Ovary (tissue), 7 donors: ENCODE measurements at regions not wholly inside any gene's neighbourhood (a gene's known extent, or its start where the extent isn't known, plus 50 kb on each side); places are given as distances from the start of the nearest gene placed in this dataset.

Source experiments
- DNase-seq, 5 donors: peaks; one replicate each; pipeline ENCODE4 v3.0.0-alpha.2; 2019 to 2020
- H3K27ac ChIP-seq, 2 donors: fragments of 200-600 bp; one replicate each; pipeline versions ENCODE4 v1.5.1 to v1.8.0; 2019 to 2022
- H3K27me3 ChIP-seq: fragments of 200-600 bp; one replicate; pipeline ENCODE4 v1.8.0; 2022
- H3K36me3 ChIP-seq: fragments of 200-600 bp; sonication (generic); one replicate; pipeline ENCODE4 v1.5.1; 2019
- H3K4me1 ChIP-seq: one replicate; pipeline ENCODE4 v1.8.1; 2013; ENCODE audit warnings: mild to moderate bottlenecking, moderate library complexity; ENCODE audit not compliant: insufficient read depth
- H3K4me3 ChIP-seq: fragments of 200-600 bp; sonication (generic); one replicate; pipeline ENCODE4 v1.5.1; 2017
- H3K9me3 ChIP-seq, 2 donors: fragments of 200-600 bp in 1 of 2; sonication (generic) in 1 of 2; one replicate each; pipeline versions ENCODE4 v1.5.1 to v1.8.1; 2013 to 2019; ENCODE audit warnings: mild to moderate bottlenecking in 1 of 2, moderate library complexity in 1 of 2
- EP300 ChIP-seq: sonication (generic); formaldehyde crosslinking; IDR thresholded peaks from one replicate; pipeline ENCODE4 v1.6.1; 2017; ENCODE audit warnings: antibody characterized with exemption
- POLR2A ChIP-seq: fragments of 450-650 bp; IDR thresholded peaks from one replicate; pipeline ENCODE4 v1.6.1; 2017; ENCODE audit warnings: antibody characterized with exemption, mild to moderate bottlenecking, moderate library complexity
- WGBS, 3 donors: extraction: QIAGEN DNeasy Blood & Tissue Kit in 1 of 3; methylation state at CpG; one replicate each; pipeline versions ENCODE4 v1.1.5 to v1.1.7; 2013 to 2017; 5-methylcytosine and 5-hydroxymethylcytosine counted together
- intact Hi-C, 4 donors: fragments of 100-400 bp; cut with DNase I; formaldehyde crosslinking; loops; one replicate each; pipeline versions ENCODE4 v1.11.0 to v1.15.1; 2022 to 2023
- TF ChIP-seq, protein P1 (sequence below), 3 donors: fragments of 450-650 bp in 2 of 3; fragments of 200-600 bp in 1 of 3; IDR thresholded peaks; one replicate each; pipeline versions ENCODE4 v1.5.1 to v1.8.0; 2016 to 2022; ENCODE audit warnings: antibody characterized with exemption in 3 of 3, mild to moderate bottlenecking in 1 of 3
- donor health status: DM: no; HTN: no; CAD: no; lungs with moderate emphysema.
- donor health status: DM: no; HTN: no; CAD: no.
- donor health status: Bipolar disorder and iron deficiency.
- donor health status: DM: no; HTN: no; CAD: no.
- donor health status: DM: yes; HTN: yes; CAD: no.

DNA sequence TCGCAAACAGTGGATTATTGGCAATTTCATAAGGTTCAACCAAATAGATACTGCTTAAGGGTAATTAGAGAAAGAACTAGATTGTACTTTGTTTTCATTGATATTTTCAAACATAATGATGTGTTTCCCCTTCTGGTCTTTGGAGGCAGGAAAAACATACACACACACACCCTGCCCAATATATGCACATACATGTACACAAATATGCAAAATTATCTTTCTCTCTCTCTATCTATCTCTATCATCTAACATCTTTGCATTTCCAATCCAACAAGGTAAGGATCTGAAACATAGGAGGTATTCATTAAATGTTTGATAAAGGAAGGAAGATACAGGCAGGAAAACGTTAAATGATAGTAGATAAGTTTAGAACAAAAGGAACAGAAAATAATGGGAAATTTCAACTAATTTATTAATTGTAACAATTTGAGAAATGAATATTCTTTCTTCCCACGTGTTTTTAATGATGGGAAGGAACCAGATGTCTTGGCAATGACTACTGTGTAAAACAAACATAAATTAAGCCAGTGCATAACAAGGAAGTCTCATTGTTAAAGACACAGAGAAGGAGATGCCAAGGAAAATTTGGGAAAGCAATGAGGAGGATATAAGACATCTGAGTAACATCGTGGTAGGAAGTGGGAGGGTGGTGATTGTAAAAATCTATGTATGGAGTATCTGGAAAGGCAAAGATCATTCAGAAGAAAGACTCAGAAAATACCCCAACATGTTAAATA is 532.1 kb downstream of the GBA3 start:
- intact Hi-C loops: no loop called here
- Histone ChIP-seq H3K4me3 (no peak overlapping the region), H3K27ac (no peak overlapping the region), H3K27me3 (no peaks in the 10 kb centered on the region), H3K9me3 (no peaks in the 10 kb centered on the region), H3K36me3 (no peaks in the 10 kb centered on the region), H3K4me1 (no peaks in the 10 kb centered on the region)
- WGBS, 3 donors: 25 to 27% (median 26%) methylated on average over 4 of the region's 4 CpGs
- DNase-seq: no peak
- TF ChIP-seq, protein P1, sequence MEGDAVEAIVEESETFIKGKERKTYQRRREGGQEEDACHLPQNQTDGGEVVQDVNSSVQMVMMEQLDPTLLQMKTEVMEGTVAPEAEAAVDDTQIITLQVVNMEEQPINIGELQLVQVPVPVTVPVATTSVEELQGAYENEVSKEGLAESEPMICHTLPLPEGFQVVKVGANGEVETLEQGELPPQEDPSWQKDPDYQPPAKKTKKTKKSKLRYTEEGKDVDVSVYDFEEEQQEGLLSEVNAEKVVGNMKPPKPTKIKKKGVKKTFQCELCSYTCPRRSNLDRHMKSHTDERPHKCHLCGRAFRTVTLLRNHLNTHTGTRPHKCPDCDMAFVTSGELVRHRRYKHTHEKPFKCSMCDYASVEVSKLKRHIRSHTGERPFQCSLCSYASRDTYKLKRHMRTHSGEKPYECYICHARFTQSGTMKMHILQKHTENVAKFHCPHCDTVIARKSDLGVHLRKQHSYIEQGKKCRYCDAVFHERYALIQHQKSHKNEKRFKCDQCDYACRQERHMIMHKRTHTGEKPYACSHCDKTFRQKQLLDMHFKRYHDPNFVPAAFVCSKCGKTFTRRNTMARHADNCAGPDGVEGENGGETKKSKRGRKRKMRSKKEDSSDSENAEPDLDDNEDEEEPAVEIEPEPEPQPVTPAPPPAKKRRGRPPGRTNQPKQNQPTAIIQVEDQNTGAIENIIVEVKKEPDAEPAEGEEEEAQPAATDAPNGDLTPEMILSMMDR (IDR thresholded peaks at IDR 0.05): no peak
- TF ChIP-seq POLR2A (no peak), EP300 (no peak)

DNA sequence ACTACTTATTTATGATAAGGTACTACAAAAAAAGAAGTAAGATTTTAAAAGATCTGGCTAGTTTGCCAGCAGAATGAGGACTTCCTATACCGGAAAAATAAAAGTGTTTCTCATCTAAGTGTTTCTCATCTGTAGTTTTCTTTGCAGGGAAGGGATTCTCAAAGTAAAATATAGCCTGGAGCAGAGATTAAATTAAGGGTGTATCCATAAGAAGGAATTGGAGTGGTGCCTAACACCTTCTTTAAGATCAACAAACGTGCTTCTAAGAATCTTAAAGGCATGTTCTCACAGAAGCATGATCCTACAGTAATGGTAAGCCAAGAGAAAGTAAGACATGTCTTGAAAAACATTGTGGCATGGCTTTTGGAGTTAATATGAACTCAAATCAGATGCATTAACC is 528.2 kb downstream of the GBA3 start:
- Histone ChIP-seq H3K27ac (no peak overlapping the region), H3K4me1 (no peaks in the 10 kb centered on the region), H3K9me3 (no peaks in the 10 kb centered on the region), H3K27me3 (no peaks in the 10 kb centered on the region), H3K4me3 (no peak overlapping the region), H3K36me3 (no peaks in the 10 kb centered on the region)
- TF ChIP-seq POLR2A (no peak), EP300 (no peak)
- TF ChIP-seq, protein P1 (IDR thresholded peaks at IDR 0.05): no peak
- 41 to 48% (median 44%) methylated on average over 2 of the region's 2 CpGs for WGBS, 3 donors
- intact Hi-C loops: no loop called here
- no peak for DNase-seq

DNA sequence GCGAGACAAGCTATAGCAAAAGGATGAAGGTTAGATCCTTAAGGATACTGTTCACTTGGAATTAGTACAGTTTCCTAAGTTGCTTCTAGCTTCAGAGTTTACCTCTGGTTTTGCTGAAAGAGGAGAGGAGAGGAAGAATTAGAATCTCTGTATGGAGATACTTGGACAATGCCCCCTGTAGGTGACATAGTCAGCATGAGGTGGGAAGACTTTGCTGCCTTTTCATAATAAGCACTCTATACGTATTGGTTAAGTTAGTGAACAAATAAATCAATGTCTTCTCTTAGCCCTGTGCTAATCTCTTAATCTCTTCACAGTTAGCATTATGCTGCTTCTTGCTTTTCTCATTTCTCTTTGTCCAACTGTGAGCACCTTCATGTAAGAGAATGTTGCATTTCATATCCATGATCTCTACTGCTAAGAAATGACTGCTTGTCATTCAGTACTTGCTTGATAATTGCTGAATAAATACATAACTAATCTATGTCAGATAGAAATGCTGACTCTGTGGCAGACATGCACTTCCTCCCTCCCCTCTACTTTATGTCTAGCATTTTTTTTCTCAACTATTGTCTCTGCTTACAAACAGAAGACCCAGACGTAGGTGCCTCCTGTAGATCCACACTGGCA is 527.2 kb downstream of the GBA3 start:
- no peaks in the 10 kb centered on the region for H3K9me3 ChIP-seq
- 67 to 78% (median 75%) methylated on average over 3 of the region's 3 CpGs for whole genome bisulfite sequencing, 3 donors
- H3K27ac ChIP-seq: no peak overlapping the region
- H3K27me3 ChIP-seq: no peaks in the 10 kb centered on the region
- no peaks in the 10 kb centered on the region for H3K36me3 ChIP-seq
- DNase-seq: no peak
- no peak overlapping the region for H3K4me3 ChIP-seq
- H3K4me1 ChIP-seq: no peaks in the 10 kb centered on the region
- TF ChIP-seq POLR2A (no peak), EP300 (no peak)
- TF ChIP-seq, protein P1 (IDR thresholded peaks at IDR 0.05): no peak
- intact Hi-C loops: no loop called here

DNA sequence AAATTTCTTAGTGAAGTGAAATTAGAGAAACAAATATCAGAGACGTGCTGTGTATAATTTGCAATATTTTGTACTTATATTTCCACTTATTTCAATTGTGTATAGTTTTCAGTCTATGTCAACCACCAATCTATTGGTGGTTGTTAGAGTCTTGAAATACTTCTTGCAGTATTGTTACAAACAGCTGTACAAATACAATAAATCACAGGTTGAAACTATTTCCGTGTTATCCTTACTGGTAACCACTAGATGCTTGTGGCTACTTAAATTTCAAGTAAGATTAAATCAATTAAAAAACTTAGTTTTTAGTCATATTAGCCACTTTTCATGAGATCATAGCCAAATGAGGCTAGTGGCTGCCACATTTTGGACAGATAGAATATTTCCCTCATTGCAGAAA is 520.5 kb downstream of the GBA3 start:
- H3K9me3 ChIP-seq: no peaks in the 10 kb centered on the region
- H3K4me1 ChIP-seq: no peaks in the 10 kb centered on the region
- TF ChIP-seq EP300 (no peak), POLR2A (no peak)
- TF ChIP-seq, protein P1 (IDR thresholded peaks at IDR 0.05): no peak
- H3K36me3 ChIP-seq: no peaks in the 10 kb centered on the region
- WGBS, 3 donors: 60 to 76% (median 74%) methylated on average over 2 of the region's 2 CpGs
- no peaks in the 10 kb centered on the region for H3K27me3 ChIP-seq
- no peak overlapping the region for H3K27ac ChIP-seq
- no peak overlapping the region for H3K4me3 ChIP-seq
- intact Hi-C loops: no loop called here
- DNase-seq: no peak
